Activated naive CD8-positive, alpha-beta T cell treated with anti-CD3 and anti-CD28 coated beads for 36 hours (primary cell): ENCODE measurements at regions not wholly inside any gene's neighbourhood (a gene's known extent, or its start where the extent isn't known, plus 50 kb on each side); places are given as distances from the start of the nearest gene placed in this dataset.

Experiments used
- DNase-seq: peaks from one replicate; pipeline ENCODE4 v3.0.0; 2021
- H3K27ac Mint-ChIP-seq: one replicate; pipeline ENCODE4 v1.8.0; 2022; ENCODE audit warnings: mild to moderate bottlenecking, moderate library complexity, mixed read lengths
- H3K27me3 Mint-ChIP-seq: one replicate; pipeline ENCODE4 v1.8.0; 2022; ENCODE audit warnings: mild to moderate bottlenecking, mixed read lengths
- H3K36me3 Mint-ChIP-seq: one replicate; pipeline ENCODE4 v1.8.0; 2021; ENCODE audit warnings: mild to moderate bottlenecking, mixed read lengths
- H3K4me1 Mint-ChIP-seq: one replicate; pipeline ENCODE4 v1.8.0; 2021; ENCODE audit warnings: mixed read lengths
- H3K4me3 Mint-ChIP-seq: one replicate; pipeline ENCODE4 v1.8.0; 2022; ENCODE audit warnings: mild to moderate bottlenecking, moderate library complexity, mixed read lengths
- H3K9me3 Mint-ChIP-seq: one replicate; pipeline ENCODE4 v1.8.0; 2022; ENCODE audit warnings: mixed read lengths

GRCh38 chr7:148472406-148472805, 118.2 kb upstream of the C7orf33 start:
- H3K9me3 Mint-ChIP-seq = no peaks in the 10 kb centered on the region
- no peak overlapping the region for H3K4me3 Mint-ChIP-seq
- H3K4me1 Mint-ChIP-seq = no peaks in the 10 kb centered on the region
- H3K27me3 Mint-ChIP-seq = peaks cover 9% of the 10 kb centered on the region
- DNase-seq = no peak
- H3K27ac Mint-ChIP-seq = no peak overlapping the region
- H3K36me3 Mint-ChIP-seq = no peaks in the 10 kb centered on the region

- H3K4me1 Mint-ChIP-seq = no peaks in the 10 kb centered on the region
Measured at GRCh38 chr7:148473703-148474480, 116.7 kb upstream of the C7orf33 start.

GRCh38 chr7:148474481-148475025, 116.0 kb upstream of the C7orf33 start:
- peaks cover 9% of the 10 kb centered on the region for H3K27me3 Mint-ChIP-seq
- H3K36me3 Mint-ChIP-seq = no peaks in the 10 kb centered on the region
- H3K4me3 Mint-ChIP-seq = no peak overlapping the region
- no peaks in the 10 kb centered on the region for H3K4me1 Mint-ChIP-seq
- DNase-seq = no peak
- H3K27ac Mint-ChIP-seq = no peak overlapping the region
- H3K9me3 Mint-ChIP-seq = no peaks in the 10 kb centered on the region

More at GRCh38 chr7:148473703-148474480, 116.7 kb upstream of the C7orf33 start:
- DNase-seq = no peak
- Mint-ChIP-seq H3K27ac (no peak overlapping the region), H3K36me3 (no peaks in the 10 kb centered on the region), H3K4me3 (no peak overlapping the region), H3K9me3 (no peaks in the 10 kb centered on the region), H3K27me3 (peaks cover 9% of the 10 kb centered on the region)

DNA sequence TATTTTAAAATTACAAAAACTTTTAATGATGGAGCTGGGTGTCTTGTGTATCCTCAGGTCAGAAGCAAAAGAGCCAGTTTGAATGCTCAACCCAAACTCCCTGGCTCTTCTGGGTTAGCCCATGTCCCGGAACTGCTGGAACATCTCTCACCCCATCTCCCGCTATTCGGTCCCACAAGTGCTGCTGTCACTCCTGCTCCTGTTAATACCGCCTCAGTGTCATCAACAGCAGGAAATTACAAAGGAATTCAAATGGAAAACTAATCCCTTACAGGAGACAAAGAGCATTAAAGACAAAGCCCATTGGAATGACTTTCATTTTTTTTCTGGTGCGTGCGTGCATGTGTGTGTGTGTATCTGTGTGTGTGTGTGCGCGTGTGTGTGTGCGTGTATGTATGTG, 112.0 kb upstream of the C7orf33 start:
- no peak overlapping the region for H3K4me3 Mint-ChIP-seq
- H3K9me3 Mint-ChIP-seq = no peaks in the 10 kb centered on the region
- H3K27me3 Mint-ChIP-seq = no peaks in the 10 kb centered on the region
- DNase-seq = no peak
- no peaks in the 10 kb centered on the region for H3K36me3 Mint-ChIP-seq
- no peak overlapping the region for H3K27ac Mint-ChIP-seq
- H3K4me1 Mint-ChIP-seq = peaks cover 2% of the 10 kb centered on the region

DNA sequence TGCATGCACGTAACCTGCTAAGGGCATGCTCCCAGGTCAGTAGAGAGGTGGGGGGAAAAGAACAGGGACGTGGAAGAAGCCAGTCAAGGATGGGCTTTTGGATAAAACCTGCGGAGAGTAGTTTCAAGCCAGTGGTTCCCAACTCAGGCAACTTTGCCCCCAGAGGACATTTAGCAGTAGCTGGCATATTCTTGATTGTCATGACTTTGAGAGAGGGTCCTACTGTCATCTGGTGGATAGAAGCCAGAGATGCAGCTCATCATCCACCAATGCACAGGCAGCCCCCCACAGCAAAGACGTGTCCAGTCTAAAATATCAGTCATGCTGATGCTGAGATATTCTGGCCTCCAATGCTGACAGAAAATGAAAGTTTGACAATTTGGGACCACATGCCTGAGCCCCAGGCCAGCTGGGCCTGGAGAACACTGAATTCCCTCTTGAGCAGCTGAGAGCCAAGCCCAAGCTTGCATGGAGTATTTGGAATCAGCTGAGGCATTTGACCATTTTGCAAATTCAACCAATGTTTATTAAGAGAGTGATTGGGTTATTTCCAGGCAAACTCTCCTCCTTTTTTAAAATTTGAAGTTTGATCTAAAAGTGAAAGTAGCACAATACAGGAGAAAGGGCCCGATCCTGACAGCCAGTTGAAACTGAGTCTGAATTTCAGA, 110.0 kb upstream of the C7orf33 start:
- no peak overlapping the region for H3K4me3 Mint-ChIP-seq
- H3K27ac Mint-ChIP-seq = no peak overlapping the region
- H3K36me3 Mint-ChIP-seq = no peaks in the 10 kb centered on the region
- H3K4me1 Mint-ChIP-seq = peaks cover 2% of the 10 kb centered on the region
- no peaks in the 10 kb centered on the region for H3K27me3 Mint-ChIP-seq
- no peaks in the 10 kb centered on the region for H3K9me3 Mint-ChIP-seq
- DNase-seq = no peak

DNA sequence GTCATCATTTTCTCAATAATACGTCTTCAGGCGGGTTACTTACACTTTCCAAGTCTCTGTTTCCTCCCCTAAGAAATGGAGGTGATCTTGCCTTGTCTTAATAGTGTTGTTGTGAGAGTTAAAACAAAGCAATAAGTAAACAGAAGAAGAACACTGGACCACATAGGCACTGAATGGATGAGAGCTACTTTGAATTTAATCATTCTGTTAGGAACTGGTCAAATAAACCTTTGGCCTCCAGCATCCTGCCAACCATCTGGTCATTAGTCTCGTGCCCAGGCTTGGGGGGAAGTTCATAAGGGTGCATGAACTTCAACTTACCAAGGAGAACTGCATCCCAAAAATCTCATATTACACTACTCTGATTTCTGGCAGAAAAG, 109.4 kb upstream of the C7orf33 start:
- Mint-ChIP-seq H3K36me3 (no peaks in the 10 kb centered on the region), H3K27ac (no peak overlapping the region), H3K4me1 (peaks cover 2% of the 10 kb centered on the region), H3K27me3 (no peaks in the 10 kb centered on the region), H3K4me3 (no peak overlapping the region), H3K9me3 (no peaks in the 10 kb centered on the region)
- DNase-seq = no peak

DNA sequence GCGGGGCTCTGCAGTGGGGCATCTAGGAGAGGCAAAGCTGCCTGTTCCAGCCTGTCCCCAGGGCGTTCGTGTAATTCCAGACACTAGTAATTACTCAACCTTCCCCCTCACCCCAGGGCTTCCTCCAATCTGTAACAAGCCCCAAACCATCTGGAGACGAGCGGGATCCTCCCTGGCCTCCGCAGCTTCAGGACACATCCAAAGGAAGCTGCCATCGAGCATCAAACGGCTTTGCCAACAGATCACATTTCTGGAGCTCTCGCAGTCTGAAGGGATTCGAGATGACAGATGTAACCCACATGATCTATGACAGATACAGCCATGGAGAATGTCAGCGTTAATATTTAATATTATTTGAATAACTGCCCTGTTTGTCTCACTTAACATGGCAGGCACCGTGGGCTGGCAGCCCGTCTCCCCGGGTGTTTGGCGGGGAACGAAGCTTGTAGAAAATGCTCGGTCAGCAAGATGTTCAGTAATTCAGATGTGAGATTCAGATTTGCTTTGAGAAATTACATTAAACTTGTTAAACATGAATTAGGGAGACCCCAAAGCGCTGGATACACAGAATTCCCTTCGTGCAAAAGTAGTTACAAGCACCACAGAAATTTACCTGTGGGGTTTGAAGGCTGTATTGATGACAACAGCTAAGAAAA, 108.5 kb upstream of the C7orf33 start:
- Mint-ChIP-seq H3K36me3 (no peaks in the 10 kb centered on the region), H3K27ac (no peak overlapping the region), H3K27me3 (no peaks in the 10 kb centered on the region), H3K4me3 (no peak overlapping the region), H3K4me1 (peaks cover 2% of the 10 kb centered on the region), H3K9me3 (no peaks in the 10 kb centered on the region)
- no peak for DNase-seq

DNA sequence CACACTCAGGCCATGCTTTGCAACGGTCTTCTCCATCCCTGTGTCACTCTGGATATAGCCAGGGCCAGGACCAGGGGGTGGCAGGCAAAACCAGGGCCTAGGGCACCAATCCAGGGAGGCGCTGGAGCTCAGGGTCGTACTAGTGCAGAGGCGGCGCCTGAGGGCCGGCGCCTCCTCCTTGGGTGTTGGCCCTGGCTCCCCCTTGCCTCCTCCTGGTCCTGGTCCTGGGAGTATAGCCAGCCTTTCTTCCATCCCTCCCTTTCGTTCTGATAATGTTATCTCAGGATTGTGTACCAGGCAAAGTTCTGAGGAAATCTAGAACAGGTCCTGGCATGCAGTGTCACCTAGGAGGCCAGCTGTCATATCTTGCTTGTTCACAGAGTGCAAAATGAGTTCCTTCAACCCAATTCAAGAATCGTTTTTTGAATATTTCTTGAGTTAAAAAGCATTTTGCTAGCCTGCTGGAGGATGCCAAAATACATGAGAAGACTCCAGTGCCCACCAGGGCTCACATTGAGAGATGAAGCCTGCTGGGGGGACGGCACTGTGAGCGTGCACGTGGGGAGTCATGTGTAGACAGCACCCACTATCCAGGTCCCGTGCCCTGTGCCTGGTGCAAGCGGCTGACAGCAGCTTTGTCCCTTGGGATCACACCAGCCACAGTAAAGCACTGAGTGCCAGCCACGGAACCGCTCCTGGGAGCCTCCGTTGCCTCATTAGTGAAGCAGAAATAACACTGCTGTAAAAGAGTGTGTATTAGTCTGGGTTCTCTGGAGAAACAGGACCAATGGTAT, 106.9 kb upstream of the C7orf33 start:
- H3K4me3 Mint-ChIP-seq = no peak overlapping the region
- no peak for DNase-seq
- peaks cover 2% of the 10 kb centered on the region for H3K4me1 Mint-ChIP-seq
- H3K27me3 Mint-ChIP-seq = no peaks in the 10 kb centered on the region
- no peak overlapping the region for H3K27ac Mint-ChIP-seq
- H3K9me3 Mint-ChIP-seq = no peaks in the 10 kb centered on the region
- H3K36me3 Mint-ChIP-seq = no peaks in the 10 kb centered on the region

DNA sequence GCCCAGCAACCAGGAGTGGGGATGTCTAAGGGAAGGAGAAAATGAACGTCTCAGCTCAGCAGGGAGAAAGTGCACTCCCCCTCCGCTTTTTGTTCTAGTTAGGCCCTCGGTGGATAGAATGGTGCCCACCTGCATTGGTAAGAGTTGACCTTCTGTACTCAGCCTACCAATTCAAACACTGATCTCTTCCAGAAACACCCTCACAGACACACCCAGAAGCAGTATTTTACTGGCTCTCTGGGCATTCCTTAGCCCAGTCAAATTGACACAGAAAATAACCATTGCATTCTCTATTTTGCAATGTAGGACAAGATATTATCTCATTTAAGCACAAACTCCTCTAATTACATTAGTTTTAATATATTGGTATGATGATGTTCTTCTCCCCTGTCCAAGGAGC, 106.1 kb upstream of the C7orf33 start:
- Mint-ChIP-seq H3K4me1 (peaks cover 2% of the 10 kb centered on the region), H3K27ac (no peak overlapping the region), H3K27me3 (no peaks in the 10 kb centered on the region), H3K4me3 (no peak overlapping the region), H3K36me3 (no peaks in the 10 kb centered on the region), H3K9me3 (no peaks in the 10 kb centered on the region)
- DNase-seq = no peak

DNA sequence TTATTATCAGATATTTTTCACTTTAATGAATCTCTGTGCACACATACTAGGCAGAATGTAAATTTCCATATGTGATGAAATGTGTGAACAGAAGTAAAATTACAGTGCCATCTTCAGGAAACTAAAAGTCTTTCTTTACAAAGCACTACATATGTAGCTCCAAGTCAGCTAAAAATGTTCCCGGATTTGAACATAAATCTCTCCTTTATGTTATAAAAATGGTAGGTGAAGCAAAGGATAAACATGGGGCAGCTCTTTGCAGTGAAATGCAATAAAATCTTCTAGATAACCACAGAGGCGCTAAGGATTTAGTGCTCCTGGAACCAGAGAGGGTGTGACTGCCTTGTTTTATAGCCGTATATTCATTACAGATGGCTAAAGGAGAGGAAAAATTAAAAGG, 104.9 kb upstream of the C7orf33 start:
- Mint-ChIP-seq H3K9me3 (no peaks in the 10 kb centered on the region), H3K4me3 (no peak overlapping the region), H3K4me1 (peaks cover 2% of the 10 kb centered on the region), H3K27me3 (peaks cover 5% of the 10 kb centered on the region), H3K36me3 (no peaks in the 10 kb centered on the region), H3K27ac (no peak overlapping the region)
- DNase-seq = no peak

DNA sequence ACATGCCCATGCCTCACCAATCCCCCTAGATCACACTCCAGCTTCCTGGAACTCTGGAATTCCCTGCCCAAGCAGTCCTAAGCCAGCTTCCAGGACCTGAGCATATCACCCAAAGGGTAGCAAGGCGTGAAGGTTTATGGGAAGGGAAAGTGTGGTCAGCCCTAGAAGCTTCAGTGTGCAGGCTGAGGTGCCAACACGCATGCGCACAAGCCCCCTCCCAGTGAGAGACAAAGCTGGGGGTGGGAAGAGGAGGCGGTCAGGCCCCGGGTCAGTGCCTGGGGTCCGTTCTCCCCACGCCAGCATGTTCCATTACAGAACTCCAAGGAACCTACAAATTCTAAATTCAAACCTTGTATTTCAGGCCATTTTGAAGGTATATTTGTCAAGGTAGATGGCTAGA, 103.6 kb upstream of the C7orf33 start:
- DNase-seq = no peak
- Mint-ChIP-seq H3K36me3 (no peaks in the 10 kb centered on the region), H3K4me1 (no peaks in the 10 kb centered on the region), H3K27ac (no peak overlapping the region), H3K4me3 (no peak overlapping the region), H3K27me3 (peaks cover 12% of the 10 kb centered on the region), H3K9me3 (no peaks in the 10 kb centered on the region)

GRCh38 chr7:148487912-148488311, 102.7 kb upstream of the C7orf33 start:
- Mint-ChIP-seq H3K4me1 (no peaks in the 10 kb centered on the region), H3K27ac (no peak overlapping the region), H3K4me3 (no peak overlapping the region), H3K27me3 (peaks cover 15% of the 10 kb centered on the region), H3K36me3 (no peaks in the 10 kb centered on the region), H3K9me3 (no peaks in the 10 kb centered on the region)
- no peak for DNase-seq

GRCh38 chr7:148489678-148490077, 100.9 kb upstream of the C7orf33 start:
- DNase-seq = no peak
- Mint-ChIP-seq H3K9me3 (no peaks in the 10 kb centered on the region), H3K36me3 (no peaks in the 10 kb centered on the region), H3K27me3 (peaks cover 20% of the 10 kb centered on the region), H3K4me3 (no peak overlapping the region), H3K27ac (no peak overlapping the region), H3K4me1 (no peaks in the 10 kb centered on the region)

DNA sequence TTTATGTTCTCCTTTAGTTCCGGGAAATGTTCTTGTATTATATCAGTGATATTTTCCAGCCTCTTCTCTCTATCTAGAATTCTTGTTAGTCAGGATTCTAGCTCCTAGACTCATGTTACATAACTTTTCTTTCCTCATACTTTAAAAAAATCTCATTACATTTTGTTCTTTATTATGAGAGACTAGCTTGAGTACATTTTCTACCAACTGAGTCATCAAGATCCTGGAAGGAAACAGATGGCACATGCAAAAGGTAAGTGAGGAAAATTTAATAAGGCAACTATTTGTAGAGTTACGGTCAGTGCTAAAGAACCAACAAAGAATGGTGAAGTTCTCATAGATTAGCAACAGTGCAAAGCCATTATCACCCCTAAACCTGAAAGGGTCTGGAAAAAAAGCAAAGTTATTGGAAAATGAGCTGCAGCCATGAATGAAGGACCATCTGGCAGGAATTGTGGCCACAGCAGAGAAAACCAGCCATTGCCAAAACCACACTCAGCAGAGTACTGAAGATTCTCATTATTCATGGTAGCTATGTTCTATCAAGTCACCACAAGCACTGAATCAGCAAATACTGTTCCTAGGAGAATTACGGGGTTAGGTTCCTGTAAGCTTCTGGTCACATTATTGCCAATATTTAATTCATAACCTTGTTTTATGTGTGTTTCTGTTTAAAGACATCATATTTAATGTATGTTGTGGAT, 98.3 kb upstream of the C7orf33 start:
- Mint-ChIP-seq H3K4me3 (no peak overlapping the region), H3K4me1 (no peaks in the 10 kb centered on the region), H3K36me3 (no peaks in the 10 kb centered on the region), H3K9me3 (no peaks in the 10 kb centered on the region), H3K27me3 (peaks cover 20% of the 10 kb centered on the region), H3K27ac (no peak overlapping the region)
- no peak for DNase-seq
